Adrenal gland (tissue), 5 donors: ENCODE measurements at regions not wholly inside any gene's neighbourhood (a gene's known extent, or its start where the extent isn't known, plus 50 kb on each side); places are given as distances from the start of the nearest gene placed in this dataset.

Source experiments
- CTCF ChIP-seq, 6 experiments: fragments of 450-650 bp in 4 of 6; fragments of 200-600 bp in 2 of 6; sonication (generic) in 1 of 6; IDR thresholded peaks; 1 replicate in 5 of 6; 2 replicates in 1 of 6; pipeline versions ENCODE4 v1.5.1 to v1.8.0; 2016 to 2021; ENCODE audit warnings: antibody characterized with exemption in 6 of 6, mild to moderate bottlenecking in 2 of 6, moderate library complexity in 1 of 6
- POLR2A ChIP-seq, 2 donors: fragments of 450-650 bp; IDR thresholded peaks; one replicate each; pipeline ENCODE4 v1.6.1; 2017; ENCODE audit warnings: antibody characterized with exemption in 2 of 2, mild to moderate bottlenecking in 2 of 2, moderate library complexity in 1 of 2
- donor health status: DM: no; HTN: no; CAD: no.

DNA sequence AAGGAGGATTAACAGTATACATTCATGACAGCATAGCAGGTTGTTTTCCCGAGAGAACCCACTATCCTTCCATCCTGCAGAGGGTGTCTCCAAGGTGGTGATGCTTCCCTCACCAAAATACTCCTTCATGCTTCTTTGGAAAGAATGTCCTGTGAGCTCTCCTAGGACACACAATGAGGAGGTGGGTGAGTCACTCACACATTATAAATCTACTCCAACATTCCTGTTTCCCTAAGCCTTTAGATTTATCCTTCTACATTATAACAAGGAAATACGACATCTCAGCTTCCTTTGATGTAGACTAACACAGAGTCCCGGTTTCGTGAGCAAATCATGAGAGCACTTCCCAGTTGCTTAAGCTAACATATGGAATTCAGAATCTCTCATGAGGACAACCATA is 689.7 kb upstream of the CELF2 start:
- TF ChIP-seq CTCF (IDR thresholded peaks at IDR 0.05) (no peak), POLR2A (IDR thresholded peaks at IDR 0.05) (no peak)
